GM23338 (cell line): ENCODE measurements at regions not wholly inside any gene's neighbourhood (a gene's known extent, or its start where the extent isn't known, plus 50 kb on each side); places are given as distances from the start of the nearest gene placed in this dataset.

Experiments
- EZH2 ChIP-seq: fragments of 200-600 bp; sonication (generic); IDR thresholded peaks from one replicate; pipeline ENCODE4 v1.8.0; 2017; ENCODE audit warnings: antibody characterized with exemption, mild to moderate bottlenecking, low read depth; ENCODE audit not compliant: unreplicated experiment
- EZH2phosphoT487 ChIP-seq: fragments of 200-600 bp; sonication (generic); IDR thresholded peaks from one replicate; pipeline ENCODE4 v1.8.1; 2018; ENCODE audit warnings: antibody characterized with exemption; ENCODE audit not compliant: unreplicated experiment
- TF ChIP-seq, protein P1 (sequence below), 2 experiments: fragments of 200-600 bp in 1 of 2; sonication (generic) in 1 of 2; conservative IDR thresholded peaks; 2 replicates each; pipeline versions ENCODE4 v1.5.1 to v1.6.1; 2016 to 2017; ENCODE audit warnings: antibody characterized with exemption in 2 of 2, low read depth in 2 of 2, mild to moderate bottlenecking in 2 of 2, moderate library complexity in 1 of 2

- no peak for TF ChIP-seq EZH2phosphoT487
- TF ChIP-seq, protein P1, sequence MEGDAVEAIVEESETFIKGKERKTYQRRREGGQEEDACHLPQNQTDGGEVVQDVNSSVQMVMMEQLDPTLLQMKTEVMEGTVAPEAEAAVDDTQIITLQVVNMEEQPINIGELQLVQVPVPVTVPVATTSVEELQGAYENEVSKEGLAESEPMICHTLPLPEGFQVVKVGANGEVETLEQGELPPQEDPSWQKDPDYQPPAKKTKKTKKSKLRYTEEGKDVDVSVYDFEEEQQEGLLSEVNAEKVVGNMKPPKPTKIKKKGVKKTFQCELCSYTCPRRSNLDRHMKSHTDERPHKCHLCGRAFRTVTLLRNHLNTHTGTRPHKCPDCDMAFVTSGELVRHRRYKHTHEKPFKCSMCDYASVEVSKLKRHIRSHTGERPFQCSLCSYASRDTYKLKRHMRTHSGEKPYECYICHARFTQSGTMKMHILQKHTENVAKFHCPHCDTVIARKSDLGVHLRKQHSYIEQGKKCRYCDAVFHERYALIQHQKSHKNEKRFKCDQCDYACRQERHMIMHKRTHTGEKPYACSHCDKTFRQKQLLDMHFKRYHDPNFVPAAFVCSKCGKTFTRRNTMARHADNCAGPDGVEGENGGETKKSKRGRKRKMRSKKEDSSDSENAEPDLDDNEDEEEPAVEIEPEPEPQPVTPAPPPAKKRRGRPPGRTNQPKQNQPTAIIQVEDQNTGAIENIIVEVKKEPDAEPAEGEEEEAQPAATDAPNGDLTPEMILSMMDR (conservative IDR thresholded peaks at IDR 0.05; ENCODE audit: low read depth in 2 of 2): no peak
- TF ChIP-seq EZH2: no peak
These were observed 94.9 kb upstream of the TBCA start for GRCh38 chr5:77871016-77871415.
